CD4-positive, alpha-beta T cell (primary cell): ENCODE measurements at regions not wholly inside any gene's neighbourhood (a gene's known extent, or its start where the extent isn't known, plus 50 kb on each side); places are given as distances from the start of the nearest gene placed in this dataset.

Source experiments
- ATAC-seq: fragments of 200-7000 bp; cut with Tn5 transposase; one replicate; pipeline ENCODE4 v1.10.0; 2022; ENCODE audit warnings: mild to moderate bottlenecking; ENCODE audit not compliant: poor library complexity
- CTCF ChIA-PET: fragments of 350-600 bp; sonication (Branson Sonifier 250); formaldehyde crosslinking; loops from one replicate; lab custom pipeline; 2021; ENCODE audit warnings: antibody characterized with exemption, inconsistent platforms; lab: Charles Lee
- POLR2A ChIA-PET: fragments of 350-600 bp; sonication (Branson Sonifier 250); formaldehyde crosslinking; loops from one replicate; lab custom pipeline; 2021; ENCODE audit warnings: antibody characterized with exemption, inconsistent platforms; lab: Charles Lee
- DNase-seq, 14 experiments: peaks; one replicate each; pipeline ENCODE4 v3.0.0-alpha.2; 2013 to 2020; ENCODE audit warnings: mixed read lengths in 2 of 14
- H3K27ac ChIP-seq, 2 donors: one replicate each; pipeline versions ENCODE4 v1.5.1 to v1.7.0; 2013; ENCODE audit warnings: low read length in 2 of 2, low read depth in 1 of 2, mild to moderate bottlenecking in 1 of 2
- H3K27me3 ChIP-seq, 2 experiments: 1 replicate in 1 of 2; 2 replicates in 1 of 2; pipeline versions ENCODE4 v1.6.1 to v1.7.0; 2013; ENCODE audit warnings: low read length in 2 of 2, control low read depth in 1 of 2, mild to moderate bottlenecking in 1 of 2, moderate library complexity in 1 of 2; ENCODE audit not compliant: insufficient read depth in 2 of 2, control insufficient read depth in 1 of 2
- H3K36me3 ChIP-seq: one replicate; pipeline ENCODE4 v1.6.1; 2013; ENCODE audit warnings: low read length, control low read depth; ENCODE audit not compliant: insufficient read depth
- H3K4me1 ChIP-seq: one replicate; pipeline ENCODE4 v1.6.1; 2013; ENCODE audit warnings: low read length, control low read depth; ENCODE audit not compliant: insufficient read depth
- H3K4me3 ChIP-seq: one replicate; pipeline ENCODE4 v1.5.1; 2013; ENCODE audit warnings: mild to moderate bottlenecking, low read length, moderate library complexity
- H3K9me3 ChIP-seq, 2 experiments: 1 replicate in 1 of 2; 2 replicates in 1 of 2; pipeline versions ENCODE4 v1.6.1 to v1.7.0; 2013; ENCODE audit warnings: low read length in 2 of 2, mild to moderate bottlenecking in 2 of 2, control low read depth in 1 of 2, moderate library complexity in 1 of 2; ENCODE audit not compliant: control insufficient read depth in 1 of 2, insufficient read depth in 1 of 2
- H3K27ac Mint-ChIP-seq: one replicate; pipeline ENCODE4 v1.8.0; 2020; ENCODE audit warnings: mixed read lengths
- H3K27me3 Mint-ChIP-seq: one replicate; pipeline ENCODE4 v1.8.0; 2021; ENCODE audit warnings: mixed read lengths
- H3K36me3 Mint-ChIP-seq: one replicate; pipeline ENCODE4 v1.8.0; 2021; ENCODE audit warnings: low read depth, mixed read lengths
- H3K4me1 Mint-ChIP-seq: one replicate; pipeline ENCODE4 v1.8.0; 2021; ENCODE audit warnings: low read depth, mixed read lengths
- H3K4me3 Mint-ChIP-seq: one replicate; pipeline ENCODE4 v1.8.0; 2020; ENCODE audit warnings: mild to moderate bottlenecking, mixed read lengths
- H3K9me3 Mint-ChIP-seq: one replicate; pipeline ENCODE4 v1.8.0; 2020; ENCODE audit warnings: mixed read lengths
- CTCF ChIP-seq: fragments of 200-600 bp; IDR thresholded peaks from one replicate; pipeline ENCODE4 v1.8.0; 2022; ENCODE audit warnings: antibody characterized with exemption, mild to moderate bottlenecking
- intact Hi-C, 2 experiments: fragments of 100-400 bp; cut with DNase I in 1 of 2; cut with micrococcal nuclease in 1 of 2; formaldehyde crosslinking; loops; one replicate each; pipeline versions ENCODE4 v1.15.1 to v1.9.0; 2023 to 2025; cut with DNase I, micrococcal nuclease

- no peak overlapping the region for H3K4me3 Mint-ChIP-seq
- intact Hi-C loops = loop anchor here in 1 of 2 experiments (10.0 kb wide), 1 partner anchor 952 kb away; the partner anchor contains the start of gene CDK20
- H3K27ac Mint-ChIP-seq = no peak overlapping the region
- ATAC-seq (no peak), DNase-seq (no peak)
- H3K4me1 Mint-ChIP-seq = peaks cover 44% of the 10 kb centered on the region
- no peak overlapping the region for H3K27ac ChIP-seq
- peaks cover 20% of the 10 kb centered on the region for H3K4me1 ChIP-seq
- ChIA-PET POLR2A (no interaction called here), CTCF (no interaction called here)
- no peaks in the 10 kb centered on the region for H3K36me3 Mint-ChIP-seq
- peaks cover 6% of the 10 kb centered on the region for H3K9me3 Mint-ChIP-seq
- no peaks in the 10 kb centered on the region for H3K36me3 ChIP-seq
- H3K27me3 Mint-ChIP-seq = peaks cover 2% of the 10 kb centered on the region
- H3K27me3 ChIP-seq = peaks cover 0 to 4% of the 10 kb centered on the region in 2 experiments
- no peak for TF ChIP-seq CTCF
- no peak overlapping the region for H3K4me3 ChIP-seq
- H3K9me3 ChIP-seq = peaks cover 0 to 3% of the 10 kb centered on the region in 2 experiments
Observed at GRCh38 chr9:88926781-88927505, 64.3 kb upstream of the S1PR3 start.

GRCh38 chr9:88927510-88927909 is 63.8 kb upstream of the S1PR3 start:
- intact Hi-C loops = loop anchor here in 1 of 2 experiments (10.0 kb wide), 1 partner anchor 953 kb away; the partner anchor contains the start of gene CDK20
- Histone ChIP-seq H3K4me1 (peaks cover 16% of the 10 kb centered on the region), H3K27ac (no peak overlapping the region), H3K4me3 (no peak overlapping the region), H3K36me3 (no peaks in the 10 kb centered on the region), H3K9me3 (peaks cover 0 to 4% of the 10 kb centered on the region in 2 experiments), H3K27me3 (peaks cover 0 to 4% of the 10 kb centered on the region in 2 experiments)
- ChIA-PET CTCF (no interaction called here), POLR2A (no interaction called here)
- Mint-ChIP-seq H3K27me3 (peaks cover 7% of the 10 kb centered on the region), H3K27ac (no peak overlapping the region), H3K36me3 (no peaks in the 10 kb centered on the region), H3K4me1 (peaks cover 38% of the 10 kb centered on the region), H3K9me3 (peaks cover 6% of the 10 kb centered on the region), H3K4me3 (no peak overlapping the region)
- DNase-seq (peak in 3 of 14 experiments; percentile 28 to 42 (median 37)), ATAC-seq (no peak)
- no peak for TF ChIP-seq CTCF

GRCh38 chr9:88930716-88931115 is 60.6 kb upstream of the S1PR3 start:
- no peak overlapping the region for H3K27ac ChIP-seq
- no peak for DNase-seq
- H3K27me3 ChIP-seq = peaks cover 2 to 16% of the 10 kb centered on the region in 2 experiments
- Mint-ChIP-seq H3K27ac (no peak overlapping the region), H3K9me3 (peaks cover 6% of the 10 kb centered on the region), H3K36me3 (no peaks in the 10 kb centered on the region), H3K4me3 (no peak overlapping the region), H3K27me3 (peaks cover 11% of the 10 kb centered on the region), H3K4me1 (peaks cover 15% of the 10 kb centered on the region)
- H3K9me3 ChIP-seq = peaks cover 0 to 4% of the 10 kb centered on the region in 2 experiments
- TF ChIP-seq CTCF = no peak
- H3K4me3 ChIP-seq = no peak overlapping the region
- intact Hi-C loops = no loop called here
- peaks cover 5% of the 10 kb centered on the region for H3K4me1 ChIP-seq
- ATAC-seq = no peak
- H3K36me3 ChIP-seq = no peaks in the 10 kb centered on the region
- ChIA-PET CTCF (no interaction called here), POLR2A (no interaction called here)
